ENCODE measurements at regions not wholly inside any gene's neighbourhood (a gene's known extent, or its start where the extent isn't known, plus 50 kb on each side); places are given as distances from the start of the nearest gene placed in this dataset.
"Not testable (repeated sequence)": the region's sequence is repeated elsewhere in the genome, so short reads cannot be mapped to it uniquely, and the experiment has no call there.

- no peak for DNase-seq
These were observed 81.1 kb downstream of the XRCC2 start for GRCh38 chr7:152594801-152595200.

GRCh38 chr7:152591976-152592375 lies 84.0 kb downstream of the XRCC2 start:
- no peak for DNase-seq

GRCh38 chr7:152590481-152590880 lies 85.5 kb downstream of the XRCC2 start:
- no peak for DNase-seq

GRCh38 chr7:152589821-152590220 lies 86.1 kb downstream of the XRCC2 start:
- DNase-seq: not testable (repeated sequence)

GRCh38 chr7:152588350-152588749 lies 87.6 kb downstream of the XRCC2 start:
- DNase-seq: no peak

- DNase-seq: no peak
These were observed 88.6 kb downstream of the XRCC2 start for GRCh38 chr7:152587366-152587765.

- DNase-seq: no peak
These were observed 92.9 kb downstream of the XRCC2 start for GRCh38 chr7:152583006-152583405.

GRCh38 chr7:152579070-152579469 lies 96.9 kb downstream of the XRCC2 start:
- no peak for DNase-seq

- no peak for DNase-seq
These were observed 98.6 kb downstream of the XRCC2 start for GRCh38 chr7:152577339-152577738.

- peak; percentile 59 for DNase-seq
These were observed 100.9 kb downstream of the XRCC2 start for GRCh38 chr7:152574892-152575548.

GRCh38 chr7:152573186-152573585 lies 102.8 kb downstream of the XRCC2 start:
- DNase-seq: not testable (repeated sequence)

- no peak for DNase-seq
These were observed 103.8 kb downstream of the XRCC2 start for GRCh38 chr7:152572101-152572500.

- DNase-seq: no peak
These were observed 104.9 kb downstream of the XRCC2 start for GRCh38 chr7:152571068-152571467.

GRCh38 chr7:152568972-152569371 lies 107.0 kb downstream of the XRCC2 start:
- no peak for DNase-seq

GRCh38 chr7:152565731-152566130 lies 110.2 kb downstream of the XRCC2 start:
- DNase-seq: no peak

- DNase-seq: no peak
These were observed 111.2 kb downstream of the XRCC2 start for GRCh38 chr7:152564656-152565250.

- no peak for DNase-seq
These were observed 119.8 kb downstream of the XRCC2 start for GRCh38 chr7:152556013-152556755.

- no peak for DNase-seq
These were observed 118.0 kb upstream of the KMT2C start for GRCh38 chr7:152553671-152554317.

GRCh38 chr7:152551304-152552036 lies 115.7 kb upstream of the KMT2C start:
- no peak for DNase-seq

GRCh38 chr7:152544971-152545619 lies 109.3 kb upstream of the KMT2C start:
- DNase-seq: no peak

- DNase-seq: no peak
These were observed 108.7 kb upstream of the KMT2C start for GRCh38 chr7:152544481-152544927.

GRCh38 chr7:152543799-152544198 lies 108.0 kb upstream of the KMT2C start:
- no peak for DNase-seq

All from NCI-H1417 treated with DMSO at 0.1 percent for 48 hours (cell line).